PC-9 (cell line): ENCODE measurements at regions not wholly inside any gene's neighbourhood (a gene's known extent, or its start where the extent isn't known, plus 50 kb on each side); places are given as distances from the start of the nearest gene placed in this dataset.

ENCODE experiments used
- CTCF ChIP-seq: fragments of 200-600 bp; sonication (generic); conservative IDR thresholded peaks from 2 replicates; pipeline ENCODE4 v1.6.1; 2017; ENCODE audit warnings: mixed run types, antibody characterized with exemption, mild to moderate bottlenecking, moderate library complexity
- EZH2 ChIP-seq: fragments of 200-600 bp; sonication (generic); IDR thresholded peaks from 2 replicates; pipeline ENCODE4 v1.8.0; 2017; ENCODE audit warnings: antibody characterized with exemption, low read depth

- TF ChIP-seq CTCF (no peak), EZH2 (no peak)
Observed at GRCh38 chr22:47236718-47237117, 474.3 kb downstream of the TBC1D22A start.
